ENCODE measurements at regions not wholly inside any gene's neighbourhood (a gene's known extent, or its start where the extent isn't known, plus 50 kb on each side); places are given as distances from the start of the nearest gene placed in this dataset.

DNA sequence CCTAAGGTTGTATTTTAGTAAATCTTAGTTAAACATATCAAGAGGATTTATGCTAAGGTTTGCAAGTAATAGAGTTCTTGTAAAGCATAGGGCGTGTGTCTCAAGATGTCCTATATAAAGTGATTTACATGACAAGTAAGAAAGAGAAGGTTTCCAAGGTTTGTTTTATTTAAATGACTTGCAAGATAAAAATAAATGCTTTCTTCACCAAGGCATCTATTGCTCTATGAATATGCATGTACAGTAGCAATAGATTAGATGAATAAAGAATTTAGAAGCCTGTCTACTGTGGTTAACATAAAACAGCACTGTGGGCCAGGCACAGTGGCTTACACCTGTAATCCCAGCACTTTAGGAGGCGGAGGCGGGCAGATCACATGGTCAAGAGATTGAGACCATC is 466.4 kb upstream of the IL12A start:
- no peak for TF ChIP-seq CTCF (IDR thresholded peaks at IDR 0.05)
- TF ChIP-seq POLR2A (IDR thresholded peaks at IDR 0.05): no peak
- no peak for TF ChIP-seq POLR2AphosphoS5 (IDR thresholded peaks at IDR 0.05)
